ENCODE measurements at regions not wholly inside any gene's neighbourhood (a gene's known extent, or its start where the extent isn't known, plus 50 kb on each side); places are given as distances from the start of the nearest gene placed in this dataset.

- TF ChIP-seq EGR1 (IDR thresholded peaks at IDR 0.05), result no peak
Observed at GRCh38 chr5:42131081-42131480, 206.0 kb downstream of the FBXO4 start.

GRCh38 chr5:42143361-42143760 is 218.3 kb downstream of the FBXO4 start:
- no peak for TF ChIP-seq NFIC (IDR thresholded peaks at IDR 0.05)
- TF ChIP-seq EP300 (IDR thresholded peaks at IDR 0.05; ENCODE audit: borderline replicate concordance), result no peak
- TF ChIP-seq YY1 (IDR thresholded peaks at IDR 0.05; ENCODE audit: low read depth), result no peak
- no peak for TF ChIP-seq FOXM1 (IDR thresholded peaks at IDR 0.05; ENCODE audit: borderline replicate concordance, low read depth)

- TF ChIP-seq MAX (IDR thresholded peaks at IDR 0.05) (no peak), TCF12 (IDR thresholded peaks at IDR 0.05; ENCODE audit: low read depth) (no peak), RAD21 (IDR thresholded peaks at IDR 0.05; ENCODE audit: low read depth) (no peak), EGR1 (IDR thresholded peaks at IDR 0.05) (no peak), EP300 (IDR thresholded peaks at IDR 0.05; ENCODE audit: borderline replicate concordance) (no peak), CEBPB (IDR thresholded peaks at IDR 0.05) (no peak), TAF1 (IDR thresholded peaks at IDR 0.05; ENCODE audit: low read depth) (no peak), REST (IDR thresholded peaks at IDR 0.05; ENCODE audit: low read depth) (no peak), ZBTB7A (IDR thresholded peaks at IDR 0.05; ENCODE audit: low read depth) (no peak), CREB1 (IDR thresholded peaks at IDR 0.05; ENCODE audit: low read depth) (no peak), NFIC (IDR thresholded peaks at IDR 0.05) (no peak), FOXM1 (IDR thresholded peaks at IDR 0.05; ENCODE audit: borderline replicate concordance, low read depth) (no peak), USF1 (IDR thresholded peaks at IDR 0.05) (no peak), TEAD4 (IDR thresholded peaks at IDR 0.05) (no peak)
Observed at GRCh38 chr5:42148813-42149212, 223.7 kb downstream of the FBXO4 start.

- TF ChIP-seq USF1 (IDR thresholded peaks at IDR 0.05) (no peak), MAX (IDR thresholded peaks at IDR 0.05) (no peak)
Observed at GRCh38 chr5:42157215-42157614, 232.1 kb downstream of the FBXO4 start.

- no peak for TF ChIP-seq RAD21 (IDR thresholded peaks at IDR 0.05; ENCODE audit: low read depth)
- TF ChIP-seq CEBPB (IDR thresholded peaks at IDR 0.05), result no peak
Observed at GRCh38 chr5:42163083-42163482, 238.0 kb downstream of the FBXO4 start.

- TF ChIP-seq MAX (IDR thresholded peaks at IDR 0.05), result no peak
Observed at GRCh38 chr5:42168091-42168670, 243.1 kb downstream of the FBXO4 start.

- TF ChIP-seq ZBTB7A (IDR thresholded peaks at IDR 0.05; ENCODE audit: low read depth) (no peak), YY1 (IDR thresholded peaks at IDR 0.05; ENCODE audit: low read depth) (no peak), EGR1 (IDR thresholded peaks at IDR 0.05) (no peak), USF1 (IDR thresholded peaks at IDR 0.05) (no peak), NFIC (IDR thresholded peaks at IDR 0.05) (no peak), EP300 (IDR thresholded peaks at IDR 0.05; ENCODE audit: borderline replicate concordance) (no peak), RAD21 (IDR thresholded peaks at IDR 0.05; ENCODE audit: low read depth) (no peak), MAX (IDR thresholded peaks at IDR 0.05) (no peak), TEAD4 (IDR thresholded peaks at IDR 0.05) (no peak), FOXM1 (IDR thresholded peaks at IDR 0.05; ENCODE audit: borderline replicate concordance, low read depth) (no peak), REST (IDR thresholded peaks at IDR 0.05; ENCODE audit: low read depth) (no peak), CREB1 (IDR thresholded peaks at IDR 0.05; ENCODE audit: low read depth) (no peak)
Observed at GRCh38 chr5:42216904-42217303, 206.3 kb upstream of the GHR start.

Measured in Ishikawa (cell line).